HT-29 (cell line): ENCODE measurements at regions not wholly inside any gene's neighbourhood (a gene's known extent, or its start where the extent isn't known, plus 50 kb on each side); places are given as distances from the start of the nearest gene placed in this dataset.

ENCODE experiments used
- DNase-seq: peaks from one replicate; pipeline ENCODE4 v3.0.0-alpha.2; 2015; ENCODE audit warnings: low spot score

DNA sequence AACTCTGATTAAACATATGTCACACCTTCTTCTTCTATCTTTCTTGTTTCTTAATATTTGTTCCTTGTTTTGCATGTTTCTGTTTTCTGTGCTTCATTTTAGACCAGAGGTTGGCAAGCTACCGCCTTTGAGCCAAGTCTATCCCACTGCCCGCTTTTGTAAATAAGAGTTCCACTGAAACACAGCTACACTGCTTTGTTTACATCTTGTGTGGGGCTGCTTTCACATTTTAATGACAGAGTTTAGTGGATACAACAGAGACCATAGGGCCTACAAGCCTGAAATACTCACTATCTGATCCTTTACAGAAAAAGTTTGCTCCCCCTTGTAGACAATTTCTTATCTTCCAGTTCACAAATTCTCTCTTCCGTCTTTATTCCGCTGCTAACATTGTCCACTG is 109.4 kb upstream of the SPACA1 start:
- no peak for DNase-seq

DNA sequence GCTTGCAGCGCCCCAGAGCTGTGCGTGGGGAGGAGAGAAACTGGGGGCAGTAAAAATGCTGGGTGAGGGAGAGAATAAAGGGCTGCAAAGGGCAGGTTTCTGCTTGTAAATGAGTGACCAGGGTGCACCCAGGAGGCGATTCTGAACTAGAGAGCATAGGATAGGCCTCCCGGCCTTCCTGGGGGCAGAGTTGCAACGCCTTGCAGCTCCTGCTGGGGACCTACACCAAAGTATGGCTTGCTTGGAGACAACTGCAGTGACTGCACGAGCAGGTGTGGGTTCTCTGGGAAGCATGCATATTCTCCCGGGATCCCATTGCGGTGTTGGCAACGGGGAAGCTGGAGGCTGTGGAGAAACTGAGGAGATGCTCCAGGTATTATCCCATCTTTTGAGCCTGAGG is 111.6 kb upstream of the SPACA1 start:
- no peak for DNase-seq

GRCh38 chr6:87935196-87935595 is 112.4 kb upstream of the SPACA1 start:
- DNase-seq = no peak

DNA sequence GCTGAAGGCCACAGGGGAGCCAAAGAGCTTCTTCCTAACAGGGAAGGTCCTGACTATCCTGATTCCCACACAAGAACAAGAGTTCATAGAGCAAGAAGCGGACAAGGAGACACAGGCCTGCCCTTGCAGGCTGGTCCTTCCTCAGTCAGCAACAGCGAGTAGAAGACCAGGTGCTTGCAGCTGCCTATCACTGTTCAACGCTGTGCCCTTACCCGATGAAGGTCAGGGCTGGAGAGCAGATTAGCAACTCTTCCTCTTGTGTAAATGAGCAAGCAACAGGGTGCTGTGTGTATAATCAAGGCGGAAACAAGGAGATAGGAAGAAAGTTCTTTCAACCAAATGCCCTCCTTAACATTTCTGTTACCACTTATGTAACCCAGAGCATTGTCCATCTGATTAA is 115.3 kb upstream of the SPACA1 start:
- no peak for DNase-seq

DNA sequence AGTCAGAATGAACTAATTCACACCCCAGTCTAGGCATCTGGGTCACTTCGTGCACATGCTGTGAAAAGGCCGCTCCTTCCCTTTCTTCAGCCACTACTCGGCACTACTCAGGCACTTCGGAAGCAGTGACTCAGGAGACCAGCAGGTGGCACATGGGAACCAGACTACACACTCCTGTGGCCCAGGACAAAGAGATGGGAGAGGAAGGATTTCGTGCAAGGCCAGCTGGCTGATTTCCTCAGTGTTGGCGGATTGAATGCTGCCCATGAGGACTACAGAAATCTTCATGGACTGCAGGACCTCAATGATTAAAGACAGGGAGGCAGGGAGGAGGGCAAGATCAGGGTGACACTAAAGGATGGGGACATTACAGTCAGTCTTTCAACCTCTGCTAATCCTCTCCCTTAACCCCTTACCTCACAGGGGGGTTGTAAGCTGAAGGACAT is 117.8 kb upstream of the SPACA1 start:
- peak; percentile 81 for DNase-seq

DNA sequence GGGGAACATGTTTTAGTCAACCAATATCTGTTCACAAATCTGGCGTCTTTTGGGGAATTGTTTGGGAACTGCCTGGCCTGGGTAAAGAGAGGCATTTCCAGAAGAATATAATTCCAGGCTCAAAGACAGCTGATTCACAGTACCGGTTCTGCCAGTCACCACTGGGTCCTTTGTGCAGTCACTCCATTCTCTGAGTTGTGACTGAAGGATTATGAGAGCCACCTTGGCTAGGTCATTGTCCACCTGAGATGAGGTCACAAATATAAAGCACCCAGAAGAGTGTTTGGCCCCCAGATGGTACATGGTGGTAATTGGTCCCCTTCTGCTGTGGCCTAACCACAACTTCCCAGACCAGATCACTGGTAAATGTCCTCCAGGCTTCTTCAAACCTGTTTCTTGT is 121.0 kb upstream of the SPACA1 start:
- no peak for DNase-seq

- DNase-seq = no peak
Observed at GRCh38 chr6:87926072-87926471, 121.6 kb upstream of the SPACA1 start.

DNA sequence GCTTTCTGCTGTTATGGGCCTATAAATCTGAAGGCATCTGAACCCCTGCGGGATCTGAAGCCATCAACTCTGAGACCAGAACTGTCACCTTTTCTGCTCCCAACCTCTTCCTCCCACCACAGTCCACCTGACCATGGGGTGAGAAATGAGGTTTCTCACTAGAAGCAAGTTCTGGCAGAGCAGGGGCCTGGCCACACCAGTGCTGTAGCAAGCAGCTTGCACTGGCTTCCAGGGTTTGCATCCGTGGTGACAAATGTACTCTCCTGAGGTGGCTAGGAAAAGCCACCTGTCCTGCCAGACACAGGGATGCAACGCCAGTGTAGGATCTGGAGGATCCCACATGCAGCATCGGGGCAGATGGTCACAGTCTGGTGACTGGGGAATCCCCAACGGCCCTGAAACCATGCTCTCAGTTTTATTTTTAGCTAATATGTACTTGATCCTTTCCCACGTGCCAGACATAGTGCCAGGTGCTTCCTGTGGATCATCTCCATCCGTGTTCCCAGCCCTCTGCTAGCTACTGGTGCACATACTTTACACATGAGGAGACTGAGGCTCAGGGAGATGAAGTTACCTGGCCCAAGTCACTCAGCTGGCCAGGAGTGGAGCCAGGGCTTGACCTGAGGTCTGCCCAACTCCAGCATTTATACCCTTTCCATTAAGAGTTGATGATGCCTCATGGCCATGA is 122.1 kb upstream of the SPACA1 start:
- DNase-seq = no peak

DNA sequence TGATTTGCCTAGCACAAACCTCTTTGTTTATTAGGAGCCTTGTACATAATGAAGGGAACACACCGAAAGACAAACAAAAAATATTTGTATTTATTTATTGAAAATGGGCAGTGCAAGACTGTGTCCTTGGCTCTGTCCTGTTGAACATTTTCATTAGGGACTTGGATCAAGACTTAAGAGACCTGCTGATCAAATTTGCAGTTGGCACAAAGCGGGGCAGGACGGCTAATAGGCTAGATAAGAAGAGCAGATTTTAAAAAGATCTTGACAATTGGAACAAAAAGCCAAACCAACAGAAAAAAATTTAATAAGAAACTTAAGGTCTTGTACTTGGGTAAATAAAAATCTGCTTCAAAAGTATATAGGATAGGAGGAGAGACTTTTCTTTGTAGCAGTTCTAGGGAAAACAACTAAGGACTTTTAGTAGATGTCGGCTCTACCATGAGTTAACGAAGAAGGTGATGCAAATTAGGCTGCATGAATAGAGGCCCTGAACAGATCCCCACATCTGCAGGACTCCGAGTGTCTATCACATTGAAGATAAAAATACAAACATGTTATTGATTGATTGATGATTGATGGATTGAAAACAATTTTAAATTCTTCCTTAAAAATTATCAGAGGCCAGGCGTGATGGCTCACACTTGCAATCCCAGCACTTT is 124.1 kb upstream of the SPACA1 start:
- no peak for DNase-seq

DNA sequence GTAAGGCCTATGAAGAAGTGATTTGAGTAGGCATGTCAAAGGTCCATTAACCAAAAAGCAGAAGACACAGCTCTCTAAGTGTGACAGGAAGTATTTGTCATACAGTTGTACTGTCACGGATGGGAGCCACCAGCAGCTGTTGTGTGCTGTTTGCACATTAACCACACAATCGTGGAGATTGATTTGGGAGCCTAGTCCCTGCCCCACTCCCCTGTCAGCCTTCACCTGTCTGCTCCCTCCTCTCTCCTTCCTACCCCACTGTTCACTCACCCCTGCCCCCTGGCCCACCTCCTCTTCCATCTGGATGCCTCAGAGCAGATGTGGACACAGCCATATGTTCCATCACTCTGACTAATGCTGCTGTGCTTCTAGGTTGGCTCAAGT is 124.7 kb upstream of the SPACA1 start:
- no peak for DNase-seq

DNA sequence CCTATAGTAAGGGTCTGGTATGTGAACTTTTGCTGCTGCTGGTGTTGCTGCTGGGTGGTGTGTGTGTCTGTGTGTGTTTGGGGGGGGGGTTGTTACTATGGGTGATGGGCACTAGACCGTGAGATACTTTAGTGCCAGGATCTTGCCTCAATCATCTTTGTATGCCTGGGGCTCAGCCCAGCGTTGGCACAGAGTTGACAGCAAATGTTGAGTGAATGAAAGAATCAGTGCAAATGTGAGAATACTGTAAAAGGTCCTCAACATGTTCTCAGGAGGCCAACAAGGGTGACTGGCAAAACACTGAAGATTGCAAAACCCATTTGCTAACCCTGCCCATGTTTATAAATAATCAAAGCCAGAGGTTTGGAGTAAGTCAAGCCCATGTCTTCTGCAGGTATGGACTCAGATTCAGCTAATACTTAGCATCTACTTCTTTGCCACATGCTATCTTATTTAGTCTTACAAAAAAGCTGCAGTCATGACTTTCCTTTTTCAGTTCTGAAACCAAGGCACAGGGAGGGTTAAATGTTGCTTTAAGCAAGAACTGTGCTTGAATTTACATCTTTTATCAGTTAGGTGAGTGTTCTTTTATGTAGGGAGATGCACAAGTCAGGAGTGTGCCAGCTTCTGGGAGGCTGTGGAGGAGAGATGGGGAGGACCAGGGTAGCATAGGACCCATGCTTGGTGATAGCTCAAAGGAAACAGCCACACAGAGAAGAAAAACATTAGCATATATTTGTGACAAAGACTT is 125.3 kb upstream of the SPACA1 start:
- no peak for DNase-seq

DNA sequence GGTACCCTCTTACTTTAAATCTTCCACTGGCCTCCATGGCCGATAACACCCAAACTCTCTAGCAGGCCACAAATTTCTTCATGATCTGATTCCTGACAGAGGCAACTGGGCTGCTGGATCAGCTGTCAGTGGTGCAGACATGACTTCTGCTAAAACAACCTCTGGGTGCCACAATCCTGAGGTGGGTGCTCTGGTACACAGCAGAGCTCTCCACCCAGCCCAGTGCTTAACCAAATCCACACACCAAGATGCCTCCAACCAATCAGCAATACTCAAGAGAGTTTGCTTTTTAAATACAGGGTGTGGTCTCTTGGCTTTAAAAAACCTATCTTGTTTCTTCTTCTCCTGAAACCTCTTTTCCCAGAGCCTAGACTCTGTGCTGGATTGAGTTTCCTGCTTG is 126.6 kb upstream of the SPACA1 start:
- DNase-seq = no peak

DNA sequence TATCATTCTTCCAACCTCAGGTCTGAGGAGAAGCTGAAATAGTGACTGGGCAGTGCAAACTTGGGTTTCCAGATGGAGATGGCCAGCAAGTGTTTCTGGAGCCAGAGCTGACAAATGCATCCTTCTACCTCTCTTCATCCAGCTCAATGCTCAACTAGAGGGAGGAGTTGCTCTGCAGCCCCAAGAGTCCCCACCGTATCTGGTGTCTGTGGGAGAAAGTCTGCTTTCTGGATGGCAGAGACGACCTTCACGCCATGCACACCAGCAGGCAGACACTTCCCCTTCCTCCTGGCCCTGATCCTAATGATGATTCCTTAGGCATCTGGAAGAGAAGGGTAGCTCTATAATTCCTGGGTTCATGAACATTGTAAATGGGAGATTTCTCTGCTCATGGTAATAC is 127.4 kb upstream of the SPACA1 start:
- no peak for DNase-seq

DNA sequence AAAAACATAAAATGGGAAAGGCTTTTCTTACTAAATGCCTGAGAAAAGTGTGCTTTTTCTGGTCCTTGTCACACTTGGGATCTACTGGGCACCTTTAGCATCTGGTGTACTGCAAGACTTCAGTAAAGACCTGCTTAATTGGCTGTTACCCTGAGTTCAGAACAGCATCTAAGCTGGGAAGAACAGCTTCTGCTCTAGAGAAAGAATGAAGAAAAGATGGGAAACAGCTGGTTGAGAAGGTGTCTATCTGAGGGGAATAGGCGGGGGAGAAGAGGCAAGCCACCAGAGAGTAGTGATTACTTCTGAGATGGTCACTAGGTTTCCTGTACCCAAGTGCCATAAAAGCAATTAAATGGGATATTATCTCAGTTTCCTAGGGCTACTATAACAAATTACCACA is 128.2 kb upstream of the SPACA1 start:
- DNase-seq = no peak

- DNase-seq = no peak
Observed at GRCh38 chr6:87919001-87919400, 128.6 kb upstream of the SPACA1 start.

GRCh38 chr6:87918461-87918941 is 129.1 kb upstream of the SPACA1 start:
- DNase-seq = no peak

GRCh38 chr6:87917886-87918285 is 129.8 kb upstream of the SPACA1 start:
- no peak for DNase-seq

- DNase-seq = no peak
Observed at GRCh38 chr6:87916446-87916845, 131.2 kb upstream of the SPACA1 start.

DNA sequence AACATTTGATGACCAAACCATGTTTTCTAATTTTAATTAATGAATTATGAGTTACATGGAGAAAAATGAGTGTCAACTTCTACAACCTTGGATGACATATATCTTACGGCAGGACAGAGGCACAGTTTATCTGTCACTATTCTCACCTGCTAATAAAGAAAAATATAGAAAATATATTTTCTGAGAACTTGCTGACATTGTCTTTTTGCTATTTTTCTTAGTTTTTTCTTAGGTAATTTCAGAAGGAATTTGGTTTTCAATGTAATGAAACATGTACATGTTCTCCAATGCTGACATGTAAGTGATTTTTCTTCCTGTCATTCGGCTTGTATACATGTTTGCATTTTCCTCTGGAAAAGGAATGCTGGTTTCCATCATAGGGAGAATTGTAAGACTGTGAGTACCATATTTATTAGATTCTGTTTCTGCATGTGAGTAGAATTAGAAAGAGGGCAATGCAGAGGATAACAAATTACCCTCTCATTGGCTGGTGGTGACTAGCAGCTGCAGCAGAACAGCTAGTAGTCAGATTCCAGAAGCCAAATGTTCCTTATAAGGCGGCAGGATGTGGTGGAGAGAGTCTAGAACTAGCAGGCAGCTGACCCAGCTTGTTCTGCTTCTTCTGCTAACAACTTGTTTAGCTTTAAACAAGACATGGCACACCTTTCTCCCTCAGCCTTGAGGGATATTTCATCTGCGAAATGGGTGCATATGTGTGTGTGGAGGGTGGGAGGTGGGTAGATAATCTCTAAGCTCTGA is 132.8 kb upstream of the SPACA1 start:
- no peak for DNase-seq

- no peak for DNase-seq
Observed at GRCh38 chr6:87913974-87914373, 133.7 kb upstream of the SPACA1 start.

GRCh38 chr6:87912102-87912501 is 135.5 kb upstream of the SPACA1 start:
- DNase-seq = no peak

DNA sequence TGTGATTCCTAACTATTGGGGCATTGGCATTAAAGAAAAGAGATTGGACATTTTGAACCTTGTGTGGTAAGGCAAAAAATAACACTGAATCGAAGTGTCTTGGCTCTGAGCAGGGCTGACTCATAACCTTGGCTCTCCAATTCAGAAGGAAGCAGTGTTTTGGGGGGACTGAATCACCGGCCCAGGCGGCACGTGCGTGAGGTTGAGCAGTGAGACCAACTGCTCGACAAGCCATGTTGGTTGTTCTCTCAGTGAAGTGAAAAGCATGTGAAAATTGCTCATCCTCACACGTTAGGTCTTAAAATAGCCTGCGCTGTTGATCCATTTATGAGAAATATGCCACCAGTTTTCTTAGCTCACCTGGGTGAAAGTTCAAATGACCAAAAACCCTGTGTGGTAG is 137.8 kb upstream of the SPACA1 start:
- DNase-seq = no peak
